SU-DHL-6 (cell line): ENCODE measurements at regions not wholly inside any gene's neighbourhood (a gene's known extent, or its start where the extent isn't known, plus 50 kb on each side); places are given as distances from the start of the nearest gene placed in this dataset.

Source experiments
- EZH2phosphoT487 ChIP-seq: fragments of 200-600 bp; sonication (generic), shearing (Covaris generic); conservative IDR thresholded peaks from 2 replicates; pipeline ENCODE4 v1.6.1; 2018; ENCODE audit warnings: mild to moderate bottlenecking, antibody characterized with exemption, low read length, moderate library complexity, mixed read lengths
- TF ChIP-seq, protein P1 (sequence below): fragments of 200-600 bp; sonication (generic); IDR thresholded peaks from one replicate; pipeline ENCODE4 v1.5.1; 2017; ENCODE audit warnings: antibody characterized with exemption, mild to moderate bottlenecking, low read length, moderate library complexity; ENCODE audit not compliant: insufficient read depth, poor library complexity, severe bottlenecking

GRCh38 chr1:66445492-66446181 lies 88.3 kb upstream of the SGIP1 start:
- TF ChIP-seq, protein P1, sequence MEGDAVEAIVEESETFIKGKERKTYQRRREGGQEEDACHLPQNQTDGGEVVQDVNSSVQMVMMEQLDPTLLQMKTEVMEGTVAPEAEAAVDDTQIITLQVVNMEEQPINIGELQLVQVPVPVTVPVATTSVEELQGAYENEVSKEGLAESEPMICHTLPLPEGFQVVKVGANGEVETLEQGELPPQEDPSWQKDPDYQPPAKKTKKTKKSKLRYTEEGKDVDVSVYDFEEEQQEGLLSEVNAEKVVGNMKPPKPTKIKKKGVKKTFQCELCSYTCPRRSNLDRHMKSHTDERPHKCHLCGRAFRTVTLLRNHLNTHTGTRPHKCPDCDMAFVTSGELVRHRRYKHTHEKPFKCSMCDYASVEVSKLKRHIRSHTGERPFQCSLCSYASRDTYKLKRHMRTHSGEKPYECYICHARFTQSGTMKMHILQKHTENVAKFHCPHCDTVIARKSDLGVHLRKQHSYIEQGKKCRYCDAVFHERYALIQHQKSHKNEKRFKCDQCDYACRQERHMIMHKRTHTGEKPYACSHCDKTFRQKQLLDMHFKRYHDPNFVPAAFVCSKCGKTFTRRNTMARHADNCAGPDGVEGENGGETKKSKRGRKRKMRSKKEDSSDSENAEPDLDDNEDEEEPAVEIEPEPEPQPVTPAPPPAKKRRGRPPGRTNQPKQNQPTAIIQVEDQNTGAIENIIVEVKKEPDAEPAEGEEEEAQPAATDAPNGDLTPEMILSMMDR: no peak
- TF ChIP-seq EZH2phosphoT487: no peak
